AML-193 (cell line): ENCODE measurements at regions not wholly inside any gene's neighbourhood (a gene's known extent, or its start where the extent isn't known, plus 50 kb on each side); places are given as distances from the start of the nearest gene placed in this dataset.
"Not testable (repeated sequence)": the region's sequence is repeated elsewhere in the genome, so short reads cannot be mapped to it uniquely, and the experiment has no call there.

Source experiments
- DNase-seq, 2 experiments: peaks; one replicate each; lab custom pipeline; 2025; lab: John Stamatoyannopoulos, UW

GRCh38 chr9:13814647-13815400 lies 499.1 kb downstream of the NFIB start:
- DNase-seq, result no peak

GRCh38 chr9:13811876-13812275 lies 502.1 kb downstream of the NFIB start:
- DNase-seq, result no peak

GRCh38 chr9:13810510-13810909 lies 503.4 kb downstream of the NFIB start:
- DNase-seq, result no peak

GRCh38 chr9:13809401-13809800 lies 504.5 kb downstream of the NFIB start:
- no peak for DNase-seq

GRCh38 chr9:13807118-13807517 lies 506.8 kb downstream of the NFIB start:
- DNase-seq, result no peak

GRCh38 chr9:13806714-13807113 lies 507.2 kb downstream of the NFIB start:
- DNase-seq, result no peak

- DNase-seq, result no peak
Observed at GRCh38 chr9:13805546-13805945, 508.4 kb downstream of the NFIB start.

GRCh38 chr9:13804532-13804931 lies 509.4 kb downstream of the NFIB start:
- no peak for DNase-seq

- DNase-seq, result no peak
Observed at GRCh38 chr9:13800776-13801175, 513.2 kb downstream of the NFIB start.

- not testable (repeated sequence) for DNase-seq
Observed at GRCh38 chr9:13797701-13798100, 516.2 kb downstream of the NFIB start.

GRCh38 chr9:13791816-13792215 lies 512.3 kb upstream of the MPDZ start:
- no peak for DNase-seq

GRCh38 chr9:13790055-13790454 lies 510.6 kb upstream of the MPDZ start:
- DNase-seq, result no peak

- DNase-seq, result no peak
Observed at GRCh38 chr9:13787234-13787833, 507.8 kb upstream of the MPDZ start.

- DNase-seq, result no peak
Observed at GRCh38 chr9:13786711-13787110, 507.2 kb upstream of the MPDZ start.

GRCh38 chr9:13786131-13786530 lies 506.6 kb upstream of the MPDZ start:
- DNase-seq, result no peak

GRCh38 chr9:13779106-13779505 lies 499.6 kb upstream of the MPDZ start:
- no peak for DNase-seq

- DNase-seq, result no peak
Observed at GRCh38 chr9:13778631-13779030, 499.1 kb upstream of the MPDZ start.

GRCh38 chr9:13770956-13771355 lies 491.5 kb upstream of the MPDZ start:
- no peak for DNase-seq

- DNase-seq, result no peak
Observed at GRCh38 chr9:13769641-13770040, 490.1 kb upstream of the MPDZ start.

GRCh38 chr9:13769006-13769405 lies 489.5 kb upstream of the MPDZ start:
- no peak for DNase-seq

- no peak for DNase-seq
Observed at GRCh38 chr9:13762209-13762608, 482.7 kb upstream of the MPDZ start.

- no peak for DNase-seq
Observed at GRCh38 chr9:13759551-13759950, 480.1 kb upstream of the MPDZ start.

GRCh38 chr9:13758936-13759335 lies 479.4 kb upstream of the MPDZ start:
- DNase-seq, result no peak

GRCh38 chr9:13756943-13757342 lies 477.5 kb upstream of the MPDZ start:
- DNase-seq, result no peak
